Activated T-helper 9 cell treated with anti-CD3 and anti-CD28 coated beads, Interleukin-2, amount 50 U/mL, for 16 hours (primary cell): ENCODE measurements at regions not wholly inside any gene's neighbourhood (a gene's known extent, or its start where the extent isn't known, plus 50 kb on each side); places are given as distances from the start of the nearest gene placed in this dataset.
"Not testable (repeated sequence)": the region's sequence is repeated elsewhere in the genome, so short reads cannot be mapped to it uniquely, and the experiment has no call there.

ENCODE experiments used
- DNase-seq: peaks from one replicate; pipeline ENCODE4 v3.0.0-alpha.2; 2020; ENCODE audit warnings: low read depth

GRCh38 chr6:167709776-167710336, 116.9 kb upstream of the AFDN start:
- DNase-seq, result not testable (repeated sequence)

GRCh38 chr6:167710363-167710920, 116.3 kb upstream of the AFDN start:
- no peak for DNase-seq

- DNase-seq, result no peak
These were observed 115.5 kb upstream of the AFDN start for GRCh38 chr6:167711211-167711610.

- DNase-seq, result no peak
These were observed 114.7 kb upstream of the AFDN start for GRCh38 chr6:167711768-167712730.

- no peak for DNase-seq
These were observed 113.8 kb upstream of the AFDN start for GRCh38 chr6:167712731-167713475.

- DNase-seq, result no peak
These were observed 112.6 kb upstream of the AFDN start for GRCh38 chr6:167714152-167714551.

GRCh38 chr6:167717455-167717854, 109.3 kb upstream of the AFDN start:
- DNase-seq, result no peak

- DNase-seq, result no peak
These were observed 108.8 kb upstream of the AFDN start for GRCh38 chr6:167717867-167718266.

- no peak for DNase-seq
These were observed 106.8 kb upstream of the AFDN start for GRCh38 chr6:167719920-167720319.

GRCh38 chr6:167720456-167721285, 106.0 kb upstream of the AFDN start:
- no peak for DNase-seq

GRCh38 chr6:167721291-167721690, 105.4 kb upstream of the AFDN start:
- no peak for DNase-seq

- DNase-seq, result no peak
These were observed 103.9 kb upstream of the AFDN start for GRCh38 chr6:167722634-167723309.

- no peak for DNase-seq
These were observed 100.6 kb upstream of the AFDN start for GRCh38 chr6:167726043-167726621.

GRCh38 chr6:167730441-167730840, 96.3 kb upstream of the AFDN start:
- DNase-seq, result no peak

- no peak for DNase-seq
These were observed 95.5 kb upstream of the AFDN start for GRCh38 chr6:167731216-167731615.

- DNase-seq, result no peak
These were observed 94.8 kb upstream of the AFDN start for GRCh38 chr6:167731731-167732422.

GRCh38 chr6:167733740-167734661, 92.7 kb upstream of the AFDN start:
- no peak for DNase-seq

GRCh38 chr6:167734662-167735083, 92.0 kb upstream of the AFDN start:
- no peak for DNase-seq
